ENCODE measurements at regions not wholly inside any gene's neighbourhood (a gene's known extent, or its start where the extent isn't known, plus 50 kb on each side); places are given as distances from the start of the nearest gene placed in this dataset.

- H3K9me3 ChIP-seq, result no peaks in the 10 kb centered on the region
- no peaks in the 10 kb centered on the region for H3K36me3 ChIP-seq
- no peaks in the 10 kb centered on the region for H3K27me3 ChIP-seq
- H3K4me1 ChIP-seq, result no peaks in the 10 kb centered on the region
- no peak for TF ChIP-seq CTCF (IDR thresholded peaks at IDR 0.05)
- no peak overlapping the region for H3K4me3 ChIP-seq
- no peak overlapping the region for H3K27ac ChIP-seq
- intact Hi-C loops (cut with DNase I; ENCODE audit: low total_unique reads), result no loop called here
- no peak for DNase-seq
These were observed 52.2 kb upstream of the FGF10 start for GRCh38 chr5:44441460-44441859.

- H3K36me3 ChIP-seq, result no peaks in the 10 kb centered on the region
- H3K9me3 ChIP-seq, result no peaks in the 10 kb centered on the region
- no peak overlapping the region for H3K27ac ChIP-seq
- intact Hi-C loops (cut with DNase I; ENCODE audit: low total_unique reads), result no loop called here
- no peak for DNase-seq
- H3K27me3 ChIP-seq, result no peaks in the 10 kb centered on the region
- no peaks in the 10 kb centered on the region for H3K4me1 ChIP-seq
- TF ChIP-seq CTCF (IDR thresholded peaks at IDR 0.05), result no peak
- H3K4me3 ChIP-seq, result no peak overlapping the region
These were observed 51.0 kb upstream of the FGF10 start for GRCh38 chr5:44440186-44440585.
